AG08396 (cell line): ENCODE measurements at regions not wholly inside any gene's neighbourhood (a gene's known extent, or its start where the extent isn't known, plus 50 kb on each side); places are given as distances from the start of the nearest gene placed in this dataset.

Source experiments
- DNase-seq: peaks from one replicate; pipeline ENCODE4 v3.0.0; 2012; ENCODE audit warnings: low spot score, mixed read lengths

GRCh38 chr1:59244891-59245290 is 52.0 kb upstream of the FGGY start:
- DNase-seq: no peak
